ENCODE measurements at regions not wholly inside any gene's neighbourhood (a gene's known extent, or its start where the extent isn't known, plus 50 kb on each side); places are given as distances from the start of the nearest gene placed in this dataset.

DNA sequence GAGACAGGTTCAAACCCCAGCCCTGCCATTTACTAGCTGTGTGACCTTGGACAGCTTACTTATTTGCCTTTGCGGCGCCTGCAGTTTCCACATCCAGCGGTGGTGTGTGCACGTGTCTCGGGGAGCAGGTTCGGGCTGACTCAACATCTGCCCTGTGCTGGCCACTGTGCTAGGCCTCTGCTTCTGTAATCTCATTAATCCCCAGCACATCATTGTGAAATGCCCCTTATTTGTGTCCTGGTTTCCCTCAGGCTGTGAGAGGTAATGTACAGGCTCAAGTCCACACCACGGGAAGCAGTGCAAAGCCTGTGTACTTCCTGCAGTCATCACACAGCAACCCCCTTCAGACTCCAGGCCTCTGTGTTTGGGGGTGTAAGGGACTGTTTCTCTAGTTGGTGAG lies 285.7 kb downstream of the RPS24 start:
- TF ChIP-seq YY1 (IDR thresholded peaks at IDR 0.05; ENCODE audit: low read depth) (no peak), CREB1 (IDR thresholded peaks at IDR 0.05; ENCODE audit: low read depth) (no peak), TEAD4 (IDR thresholded peaks at IDR 0.05) (no peak), EP300 (IDR thresholded peaks at IDR 0.05; ENCODE audit: borderline replicate concordance) (no peak), RAD21 (IDR thresholded peaks at IDR 0.05; ENCODE audit: low read depth) (no peak), USF1 (IDR thresholded peaks at IDR 0.05) (no peak), REST (IDR thresholded peaks at IDR 0.05; ENCODE audit: low read depth) (no peak), EGR1 (IDR thresholded peaks at IDR 0.05) (no peak), TCF12 (IDR thresholded peaks at IDR 0.05; ENCODE audit: low read depth) (no peak), FOXM1 (IDR thresholded peaks at IDR 0.05; ENCODE audit: borderline replicate concordance, low read depth) (no peak)

DNA sequence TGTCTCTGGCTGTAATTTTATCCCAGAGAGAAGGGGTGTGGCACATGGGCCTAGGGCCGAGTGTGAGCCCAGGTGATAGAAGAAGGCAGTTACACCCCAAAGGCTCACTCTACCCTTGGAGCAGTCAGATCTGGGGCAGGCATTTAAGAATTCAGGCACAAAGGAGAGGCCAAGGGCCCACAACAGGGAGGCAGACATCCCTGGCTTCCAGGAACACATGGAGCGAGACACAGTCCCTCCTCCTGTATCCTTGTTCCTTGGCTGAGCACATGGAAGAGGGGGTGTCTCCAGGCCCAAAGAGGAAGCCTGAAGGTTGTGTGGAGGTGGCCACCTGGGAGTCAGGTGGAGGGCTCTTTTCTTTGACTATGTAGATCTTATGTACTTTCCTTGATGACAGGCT lies 286.2 kb downstream of the RPS24 start:
- TF ChIP-seq TAF1 (IDR thresholded peaks at IDR 0.05; ENCODE audit: low read depth) (no peak), REST (IDR thresholded peaks at IDR 0.05; ENCODE audit: low read depth) (no peak), TEAD4 (IDR thresholded peaks at IDR 0.05) (no peak), TCF12 (IDR thresholded peaks at IDR 0.05; ENCODE audit: low read depth) (no peak), EP300 (IDR thresholded peaks at IDR 0.05; ENCODE audit: borderline replicate concordance) (no peak), EGR1 (IDR thresholded peaks at IDR 0.05) (no peak), YY1 (IDR thresholded peaks at IDR 0.05; ENCODE audit: low read depth) (no peak), CEBPB (IDR thresholded peaks at IDR 0.05) (no peak), RAD21 (IDR thresholded peaks at IDR 0.05; ENCODE audit: low read depth) (no peak), ZBTB7A (IDR thresholded peaks at IDR 0.05; ENCODE audit: low read depth) (no peak)

GRCh38 chr10:78320506-78320905 lies 286.8 kb downstream of the RPS24 start:
- no peak for TF ChIP-seq YY1 (IDR thresholded peaks at IDR 0.05; ENCODE audit: low read depth)
- TF ChIP-seq REST (IDR thresholded peaks at IDR 0.05; ENCODE audit: low read depth): no peak
- TF ChIP-seq TEAD4 (IDR thresholded peaks at IDR 0.05): no peak
- TF ChIP-seq CREB1 (IDR thresholded peaks at IDR 0.05; ENCODE audit: low read depth): no peak
- no peak for TF ChIP-seq EGR1 (IDR thresholded peaks at IDR 0.05)
- no peak for TF ChIP-seq TCF12 (IDR thresholded peaks at IDR 0.05; ENCODE audit: low read depth)
- TF ChIP-seq NFIC (IDR thresholded peaks at IDR 0.05): no peak
- TF ChIP-seq CEBPB (IDR thresholded peaks at IDR 0.05): no peak
- no peak for TF ChIP-seq TAF1 (IDR thresholded peaks at IDR 0.05; ENCODE audit: low read depth)
- no peak for TF ChIP-seq RAD21 (IDR thresholded peaks at IDR 0.05; ENCODE audit: low read depth)
- no peak for TF ChIP-seq USF1 (IDR thresholded peaks at IDR 0.05)

GRCh38 chr10:78321000-78321399 lies 287.3 kb downstream of the RPS24 start:
- no peak for TF ChIP-seq FOXM1 (IDR thresholded peaks at IDR 0.05; ENCODE audit: borderline replicate concordance, low read depth)
- TF ChIP-seq CREB1 (IDR thresholded peaks at IDR 0.05; ENCODE audit: low read depth): no peak
- TF ChIP-seq, protein P1, sequence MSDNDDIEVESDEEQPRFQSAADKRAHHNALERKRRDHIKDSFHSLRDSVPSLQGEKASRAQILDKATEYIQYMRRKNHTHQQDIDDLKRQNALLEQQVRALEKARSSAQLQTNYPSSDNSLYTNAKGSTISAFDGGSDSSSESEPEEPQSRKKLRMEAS (IDR thresholded peaks at IDR 0.05): no peak
- TF ChIP-seq TCF12 (IDR thresholded peaks at IDR 0.05; ENCODE audit: low read depth): no peak
- no peak for TF ChIP-seq RAD21 (IDR thresholded peaks at IDR 0.05; ENCODE audit: low read depth)
- no peak for TF ChIP-seq YY1 (IDR thresholded peaks at IDR 0.05; ENCODE audit: low read depth)
- TF ChIP-seq USF1 (IDR thresholded peaks at IDR 0.05): no peak
- no peak for TF ChIP-seq REST (IDR thresholded peaks at IDR 0.05; ENCODE audit: low read depth)
- TF ChIP-seq NFIC (IDR thresholded peaks at IDR 0.05): no peak
- no peak for TF ChIP-seq CEBPB (IDR thresholded peaks at IDR 0.05)
- no peak for TF ChIP-seq EP300 (IDR thresholded peaks at IDR 0.05; ENCODE audit: borderline replicate concordance)
- no peak for TF ChIP-seq EGR1 (IDR thresholded peaks at IDR 0.05)
- no peak for TF ChIP-seq ZBTB7A (IDR thresholded peaks at IDR 0.05; ENCODE audit: low read depth)
- TF ChIP-seq TAF1 (IDR thresholded peaks at IDR 0.05; ENCODE audit: low read depth): no peak
- no peak for TF ChIP-seq TEAD4 (IDR thresholded peaks at IDR 0.05)

Measured in Ishikawa (cell line).